Suprapubic skin (tissue), 4 donors: ENCODE measurements at regions not wholly inside any gene's neighbourhood (a gene's known extent, or its start where the extent isn't known, plus 50 kb on each side); places are given as distances from the start of the nearest gene placed in this dataset.
A peak's percentile ranks its signal among the peaks of the same experiment; 100 is the strongest.

Source experiments
- DNase-seq, 2 donors: peaks; one replicate each; pipeline ENCODE4 v3.0.0-alpha.2; 2019; ENCODE audit warnings: low spot score in 2 of 2
- H3K27ac ChIP-seq: fragments of 200-600 bp; sonication (generic); one replicate; pipeline ENCODE4 v1.5.1; 2019
- H3K27me3 ChIP-seq: fragments of 200-600 bp; sonication (generic); one replicate; pipeline ENCODE4 v1.5.1; 2019
- H3K36me3 ChIP-seq: fragments of 200-600 bp; sonication (generic); one replicate; pipeline ENCODE4 v1.5.1; 2019
- H3K4me1 ChIP-seq: fragments of 200-600 bp; sonication (generic); one replicate; pipeline ENCODE4 v1.5.1; 2019
- H3K4me3 ChIP-seq: fragments of 200-600 bp; sonication (generic); one replicate; pipeline ENCODE4 v1.5.1; 2019; ENCODE audit warnings: mild to moderate bottlenecking
- H3K9me3 ChIP-seq: fragments of 200-600 bp; sonication (generic); one replicate; pipeline ENCODE4 v1.5.1; 2019
- EP300 ChIP-seq: sonication (generic); formaldehyde crosslinking; IDR thresholded peaks from one replicate; pipeline ENCODE4 v1.6.1; 2017; ENCODE audit warnings: antibody characterized with exemption
- POLR2A ChIP-seq, 2 donors: fragments of 450-650 bp; IDR thresholded peaks; one replicate each; pipeline ENCODE4 v1.6.1; 2017; ENCODE audit warnings: antibody characterized with exemption in 2 of 2, mild to moderate bottlenecking in 2 of 2, moderate library complexity in 2 of 2
- POLR2AphosphoS5 ChIP-seq, 3 donors: sonication (generic); formaldehyde crosslinking; IDR thresholded peaks; one replicate each; pipeline ENCODE4 v1.6.1; 2017; ENCODE audit warnings: antibody characterized with exemption in 3 of 3
- WGBS: methylation state at CpG from one replicate; pipeline ENCODE4 v1.1.5; 2018; 5-methylcytosine and 5-hydroxymethylcytosine counted together
- TF ChIP-seq, protein P1 (sequence below), 2 donors: fragments of 200-600 bp in 1 of 2; fragments of 450-650 bp in 1 of 2; sonication (generic) in 1 of 2; IDR thresholded peaks; one replicate each; pipeline ENCODE4 v1.5.1; 2016 to 2019; ENCODE audit warnings: antibody characterized with exemption in 2 of 2, mild to moderate bottlenecking in 1 of 2, moderate library complexity in 1 of 2

DNA sequence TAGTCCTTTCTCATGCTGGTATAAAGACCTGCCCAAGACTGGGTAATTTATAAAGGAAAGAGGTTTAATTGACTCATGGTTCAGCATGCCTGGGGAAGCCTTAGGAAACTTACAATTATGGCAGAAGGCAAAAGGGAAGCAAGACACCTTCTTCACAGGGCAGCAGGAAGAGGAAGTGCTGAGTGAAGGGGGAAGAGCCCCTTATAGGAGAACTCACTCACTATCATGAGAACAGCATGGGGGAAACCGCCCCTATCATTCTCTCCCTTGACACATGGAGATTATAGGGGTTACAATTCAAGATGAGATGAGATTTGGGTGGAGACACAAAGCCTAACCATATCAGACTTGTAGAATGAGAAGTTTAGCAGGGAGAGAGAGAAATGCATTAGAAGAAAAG lies 373.3 kb upstream of the DIAPH2 start:
- TF ChIP-seq POLR2AphosphoS5 (IDR thresholded peaks at IDR 0.05), result no peak
- no peak for TF ChIP-seq EP300
- TF ChIP-seq POLR2A (IDR thresholded peaks at IDR 0.05), result no peak
- TF ChIP-seq, protein P1, sequence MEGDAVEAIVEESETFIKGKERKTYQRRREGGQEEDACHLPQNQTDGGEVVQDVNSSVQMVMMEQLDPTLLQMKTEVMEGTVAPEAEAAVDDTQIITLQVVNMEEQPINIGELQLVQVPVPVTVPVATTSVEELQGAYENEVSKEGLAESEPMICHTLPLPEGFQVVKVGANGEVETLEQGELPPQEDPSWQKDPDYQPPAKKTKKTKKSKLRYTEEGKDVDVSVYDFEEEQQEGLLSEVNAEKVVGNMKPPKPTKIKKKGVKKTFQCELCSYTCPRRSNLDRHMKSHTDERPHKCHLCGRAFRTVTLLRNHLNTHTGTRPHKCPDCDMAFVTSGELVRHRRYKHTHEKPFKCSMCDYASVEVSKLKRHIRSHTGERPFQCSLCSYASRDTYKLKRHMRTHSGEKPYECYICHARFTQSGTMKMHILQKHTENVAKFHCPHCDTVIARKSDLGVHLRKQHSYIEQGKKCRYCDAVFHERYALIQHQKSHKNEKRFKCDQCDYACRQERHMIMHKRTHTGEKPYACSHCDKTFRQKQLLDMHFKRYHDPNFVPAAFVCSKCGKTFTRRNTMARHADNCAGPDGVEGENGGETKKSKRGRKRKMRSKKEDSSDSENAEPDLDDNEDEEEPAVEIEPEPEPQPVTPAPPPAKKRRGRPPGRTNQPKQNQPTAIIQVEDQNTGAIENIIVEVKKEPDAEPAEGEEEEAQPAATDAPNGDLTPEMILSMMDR (IDR thresholded peaks at IDR 0.05), result no peak
- DNase-seq, result no peak
- no peaks in the 10 kb centered on the region for H3K9me3 ChIP-seq
- H3K4me3 ChIP-seq, result no peak overlapping the region
- WGBS, result 59% methylated on average over 1 of the region's 1 CpG
- no peaks in the 10 kb centered on the region for H3K36me3 ChIP-seq
- no peak overlapping the region for H3K27ac ChIP-seq
- no peaks in the 10 kb centered on the region for H3K27me3 ChIP-seq
- no peaks in the 10 kb centered on the region for H3K4me1 ChIP-seq

DNA sequence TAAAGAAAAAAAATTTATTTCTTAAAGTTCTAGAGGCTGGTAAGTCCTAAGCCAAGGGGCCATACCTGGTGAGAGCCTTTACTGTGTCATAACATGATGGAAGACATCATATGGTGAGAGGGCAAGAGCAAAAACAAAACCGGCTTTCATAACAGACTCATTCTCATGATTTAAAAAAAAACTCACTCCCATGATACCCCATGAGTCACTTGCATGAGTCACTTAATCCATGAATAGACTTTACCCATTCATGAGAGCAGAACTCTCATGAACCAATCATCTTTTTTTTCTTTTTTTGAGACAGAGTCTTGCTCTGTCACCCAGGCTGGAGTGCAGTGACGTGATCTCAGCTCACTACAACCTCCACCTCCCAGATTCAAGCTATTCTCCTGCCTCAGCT lies 369.7 kb upstream of the DIAPH2 start:
- H3K4me3 ChIP-seq, result no peak overlapping the region
- H3K9me3 ChIP-seq, result no peaks in the 10 kb centered on the region
- no peaks in the 10 kb centered on the region for H3K27me3 ChIP-seq
- H3K36me3 ChIP-seq, result no peaks in the 10 kb centered on the region
- H3K4me1 ChIP-seq, result no peaks in the 10 kb centered on the region
- no peak for DNase-seq
- H3K27ac ChIP-seq, result no peak overlapping the region
- TF ChIP-seq POLR2AphosphoS5 (IDR thresholded peaks at IDR 0.05), result no peak
- TF ChIP-seq EP300, result no peak
- TF ChIP-seq POLR2A (IDR thresholded peaks at IDR 0.05), result no peak
- TF ChIP-seq, protein P1 (IDR thresholded peaks at IDR 0.05), result no peak
- WGBS, result 75% methylated on average over 2 of the region's 2 CpGs

DNA sequence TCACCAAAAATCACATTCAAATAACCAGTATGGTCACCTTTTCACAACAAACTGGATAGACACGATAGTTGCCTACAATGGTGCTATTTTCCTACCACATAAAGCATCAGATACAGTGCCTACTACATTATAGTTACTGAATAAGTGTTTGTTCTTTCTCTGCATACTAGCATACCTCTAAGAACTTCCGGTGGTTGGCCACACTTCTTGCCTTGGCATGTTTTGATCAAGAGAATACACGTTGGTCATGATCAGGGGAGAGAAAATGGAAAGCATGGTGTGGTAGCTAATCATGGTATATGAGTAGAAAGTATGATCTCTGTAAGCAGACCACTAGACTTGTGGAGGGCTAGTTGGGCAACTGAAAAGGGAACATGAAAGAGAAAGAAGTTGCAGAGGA lies 322.8 kb upstream of the DIAPH2 start:
- 61% methylated on average over 3 of the region's 3 CpGs for WGBS
- H3K36me3 ChIP-seq, result no peaks in the 10 kb centered on the region
- DNase-seq, result no peak

DNA sequence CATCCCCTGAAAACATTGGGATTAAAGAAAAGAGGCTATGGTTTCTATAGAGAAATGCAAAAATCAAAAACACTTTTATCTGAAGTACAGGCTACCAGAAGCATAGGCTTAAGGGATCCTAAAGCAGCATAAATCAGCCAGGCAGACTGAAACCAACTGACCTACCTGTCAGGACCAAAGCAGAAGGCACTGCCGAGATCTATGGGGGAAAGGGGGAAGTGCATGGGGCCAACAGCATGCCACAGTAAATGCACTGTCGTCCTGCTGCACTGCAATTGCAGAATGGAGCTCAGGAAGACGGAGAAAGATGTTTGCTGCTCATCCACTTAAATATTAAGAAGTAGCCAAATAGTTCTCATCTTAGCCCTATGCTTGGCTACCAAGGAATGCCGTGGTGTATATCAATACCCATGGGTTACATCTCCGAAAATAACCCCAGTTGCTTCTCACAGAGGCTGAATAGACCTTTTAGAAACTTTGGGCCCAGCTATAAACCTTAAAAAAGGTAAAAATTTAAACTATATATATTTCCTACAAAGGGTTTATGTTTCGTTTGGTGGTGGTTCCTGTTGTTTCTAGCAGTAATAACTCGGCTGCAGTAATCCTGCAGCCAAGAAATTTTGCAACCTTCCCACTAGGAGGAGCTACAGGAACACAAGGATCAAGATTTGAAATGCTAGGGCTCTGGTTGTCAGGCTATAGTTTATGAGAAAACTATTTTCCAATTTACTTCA lies 312.2 kb upstream of the DIAPH2 start:
- no peak for DNase-seq
- no peak overlapping the region for H3K4me3 ChIP-seq
- H3K36me3 ChIP-seq, result no peaks in the 10 kb centered on the region
- H3K9me3 ChIP-seq, result no peaks in the 10 kb centered on the region
- peaks cover 3% of the 10 kb centered on the region for H3K4me1 ChIP-seq
- TF ChIP-seq, protein P1 (IDR thresholded peaks at IDR 0.05), result peak; percentile 15 to 47
- TF ChIP-seq POLR2A (IDR thresholded peaks at IDR 0.05), result no peak
- no peak overlapping the region for H3K27ac ChIP-seq
- no peaks in the 10 kb centered on the region for H3K27me3 ChIP-seq
- WGBS, result 27% methylated on average over 7 of the region's 7 CpGs

More for the DNA sequence above, 322.8 kb upstream of the DIAPH2 start:
- TF ChIP-seq, protein P1 (IDR thresholded peaks at IDR 0.05), result no peak
- TF ChIP-seq POLR2A (IDR thresholded peaks at IDR 0.05) (no peak), POLR2AphosphoS5 (IDR thresholded peaks at IDR 0.05) (no peak), EP300 (no peak)
- no peaks in the 10 kb centered on the region for H3K9me3 ChIP-seq
- H3K4me3 ChIP-seq, result no peak overlapping the region
- H3K27me3 ChIP-seq, result no peaks in the 10 kb centered on the region
- no peak overlapping the region for H3K27ac ChIP-seq
- no peaks in the 10 kb centered on the region for H3K4me1 ChIP-seq

DNA sequence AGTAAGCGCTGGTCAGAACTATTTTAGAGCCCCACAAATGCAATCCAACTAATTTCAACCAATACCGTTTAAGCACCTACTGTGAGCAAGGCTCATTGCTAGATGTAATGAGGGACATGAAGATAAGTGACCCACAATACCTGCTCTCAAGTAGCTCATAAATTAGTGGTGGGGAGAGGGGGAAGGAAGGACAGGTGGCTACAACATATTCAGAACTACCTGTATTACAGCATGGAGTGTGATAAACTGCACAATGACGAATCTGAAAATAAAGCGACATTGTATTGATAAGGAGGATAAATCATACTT lies 311.6 kb upstream of the DIAPH2 start:
- peaks cover 3% of the 10 kb centered on the region for H3K4me1 ChIP-seq
- DNase-seq, result no peak
- H3K27ac ChIP-seq, result no peak overlapping the region
- no peak overlapping the region for H3K4me3 ChIP-seq
- TF ChIP-seq, protein P1 (IDR thresholded peaks at IDR 0.05), result no peak
- TF ChIP-seq POLR2A (IDR thresholded peaks at IDR 0.05) (no peak), POLR2AphosphoS5 (IDR thresholded peaks at IDR 0.05) (no peak), EP300 (no peak)
- no peaks in the 10 kb centered on the region for H3K27me3 ChIP-seq
- WGBS, result 31% methylated on average over 4 of the region's 4 CpGs
- no peaks in the 10 kb centered on the region for H3K9me3 ChIP-seq
- H3K36me3 ChIP-seq, result no peaks in the 10 kb centered on the region
